ENCODE measurements at regions not wholly inside any gene's neighbourhood (a gene's known extent, or its start where the extent isn't known, plus 50 kb on each side); places are given as distances from the start of the nearest gene placed in this dataset.

GRCh38 chr11:134939031-134939430, 527.0 kb upstream of the B3GAT1 start:
- TF ChIP-seq POLR2A (IDR thresholded peaks at IDR 0.05) (no peak), CTCF (IDR thresholded peaks at IDR 0.05) (no peak)

Measured in body of pancreas (tissue), 4 donors.